Prostate gland (tissue), 2 donors: ENCODE measurements at regions not wholly inside any gene's neighbourhood (a gene's known extent, or its start where the extent isn't known, plus 50 kb on each side); places are given as distances from the start of the nearest gene placed in this dataset.

Experiments
- DNase-seq: peaks from one replicate; pipeline ENCODE4 v3.0.0-alpha.2; 2019; ENCODE audit warnings: low spot score
- H3K27ac ChIP-seq, 2 donors: fragments of 200-600 bp; sonication (generic); 2 replicates each; pipeline ENCODE4 v1.5.1; 2017 to 2019
- H3K27me3 ChIP-seq: fragments of 200-600 bp; sonication (generic); replicated peaks from 2 replicates; pipeline ENCODE4 v1.5.1; 2019; ENCODE audit not compliant: insufficient read depth
- H3K36me3 ChIP-seq, 2 donors: fragments of 200-600 bp; sonication (generic); 1 replicate in 1 of 2; 2 replicates in 1 of 2; pipeline versions ENCODE4 v1.5.1 to v1.8.1; 2017 to 2019
- H3K4me1 ChIP-seq: fragments of 200-600 bp; sonication (generic); replicated peaks from 2 replicates; pipeline ENCODE4 v1.5.1; 2019
- H3K4me3 ChIP-seq, 2 donors: fragments of 200-600 bp; sonication (generic); 2 replicates each; pipeline ENCODE4 v1.5.1; 2017 to 2019
- H3K9me3 ChIP-seq: fragments of 200-600 bp; sonication (generic); 2 replicates; pipeline ENCODE4 v1.5.1; 2017
- POLR2A ChIP-seq: fragments of 450-650 bp; IDR thresholded peaks from one replicate; pipeline ENCODE4 v1.6.1; 2016; ENCODE audit warnings: antibody characterized with exemption, mild to moderate bottlenecking
- POLR2AphosphoS5 ChIP-seq: sonication (generic); formaldehyde crosslinking; IDR thresholded peaks from one replicate; pipeline ENCODE4 v1.6.1; 2017; ENCODE audit warnings: antibody characterized with exemption
- WGBS: methylation state at CpG from one replicate; pipeline ENCODE4 v1.1.5; 2018; 5-methylcytosine and 5-hydroxymethylcytosine counted together
- intact Hi-C: fragments of 100-400 bp; cut with DNase I; formaldehyde crosslinking; loops from one replicate; pipeline ENCODE4 v1.14.2; 2022
- TF ChIP-seq, protein P1 (sequence below), 4 experiments: fragments of 200-600 bp in 2 of 4; fragments of 450-650 bp in 2 of 4; sonication (generic) in 2 of 4; IDR thresholded peaks; 1 replicate in 3 of 4; 2 replicates in 1 of 4; pipeline ENCODE4 v1.5.1; 2016 to 2019; ENCODE audit warnings: antibody characterized with exemption in 4 of 4, mild to moderate bottlenecking in 2 of 4, moderate library complexity in 2 of 4

DNA sequence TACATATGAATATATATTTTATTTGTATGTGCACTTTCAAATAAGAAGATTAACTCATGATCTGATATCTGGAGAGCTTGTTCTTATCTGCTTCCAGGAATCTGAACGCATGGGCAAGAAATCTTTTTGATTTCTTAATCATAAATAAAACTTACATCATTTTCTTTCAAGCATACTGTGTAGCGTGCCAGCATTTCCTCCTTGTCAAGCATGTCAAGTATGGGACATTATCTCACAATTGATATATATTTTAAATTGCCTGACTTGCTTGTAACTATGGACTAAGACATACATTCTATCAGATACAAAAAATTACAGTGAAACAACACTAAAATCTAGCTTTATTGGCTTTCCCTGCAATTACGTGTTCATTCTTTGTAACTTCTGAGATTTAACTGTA, 1128.2 kb downstream of the PLA2G4A start:
- H3K36me3 ChIP-seq, result no peaks in the 10 kb centered on the region
- TF ChIP-seq POLR2AphosphoS5, result no peak
- TF ChIP-seq, protein P1, sequence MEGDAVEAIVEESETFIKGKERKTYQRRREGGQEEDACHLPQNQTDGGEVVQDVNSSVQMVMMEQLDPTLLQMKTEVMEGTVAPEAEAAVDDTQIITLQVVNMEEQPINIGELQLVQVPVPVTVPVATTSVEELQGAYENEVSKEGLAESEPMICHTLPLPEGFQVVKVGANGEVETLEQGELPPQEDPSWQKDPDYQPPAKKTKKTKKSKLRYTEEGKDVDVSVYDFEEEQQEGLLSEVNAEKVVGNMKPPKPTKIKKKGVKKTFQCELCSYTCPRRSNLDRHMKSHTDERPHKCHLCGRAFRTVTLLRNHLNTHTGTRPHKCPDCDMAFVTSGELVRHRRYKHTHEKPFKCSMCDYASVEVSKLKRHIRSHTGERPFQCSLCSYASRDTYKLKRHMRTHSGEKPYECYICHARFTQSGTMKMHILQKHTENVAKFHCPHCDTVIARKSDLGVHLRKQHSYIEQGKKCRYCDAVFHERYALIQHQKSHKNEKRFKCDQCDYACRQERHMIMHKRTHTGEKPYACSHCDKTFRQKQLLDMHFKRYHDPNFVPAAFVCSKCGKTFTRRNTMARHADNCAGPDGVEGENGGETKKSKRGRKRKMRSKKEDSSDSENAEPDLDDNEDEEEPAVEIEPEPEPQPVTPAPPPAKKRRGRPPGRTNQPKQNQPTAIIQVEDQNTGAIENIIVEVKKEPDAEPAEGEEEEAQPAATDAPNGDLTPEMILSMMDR (IDR thresholded peaks at IDR 0.05), result no peak
- TF ChIP-seq POLR2A, result no peak
- no peak overlapping the region for H3K4me3 ChIP-seq
- no peaks in the 10 kb centered on the region for H3K27me3 ChIP-seq
- no peak overlapping the region for H3K27ac ChIP-seq
- H3K9me3 ChIP-seq, result no peaks in the 10 kb centered on the region
- no peak for DNase-seq
- 56% methylated on average over 3 of the region's 3 CpGs for WGBS
- intact Hi-C loops, result no loop called here
- no peaks in the 10 kb centered on the region for H3K4me1 ChIP-seq

DNA sequence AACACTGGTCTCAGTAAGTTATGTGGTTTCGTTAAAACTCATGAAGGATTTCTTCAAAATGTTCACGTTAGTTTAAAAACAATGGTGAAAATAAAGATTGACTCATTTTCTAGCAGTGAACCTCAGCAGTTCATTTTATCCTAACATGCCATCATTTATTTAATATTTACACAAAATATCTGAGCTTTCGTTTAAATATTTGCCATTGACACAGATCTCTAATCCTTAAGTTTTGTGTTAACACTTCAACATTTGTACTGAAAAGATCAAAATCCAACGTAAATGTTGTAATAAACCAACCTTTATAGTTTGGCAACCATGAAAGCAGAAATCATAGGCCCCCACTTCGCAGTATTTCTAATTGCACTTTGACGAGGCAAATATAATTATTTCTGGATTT, 1129.5 kb downstream of the PLA2G4A start:
- 69% methylated on average over 6 of the region's 6 CpGs for WGBS
- intact Hi-C loops, result no loop called here

DNA sequence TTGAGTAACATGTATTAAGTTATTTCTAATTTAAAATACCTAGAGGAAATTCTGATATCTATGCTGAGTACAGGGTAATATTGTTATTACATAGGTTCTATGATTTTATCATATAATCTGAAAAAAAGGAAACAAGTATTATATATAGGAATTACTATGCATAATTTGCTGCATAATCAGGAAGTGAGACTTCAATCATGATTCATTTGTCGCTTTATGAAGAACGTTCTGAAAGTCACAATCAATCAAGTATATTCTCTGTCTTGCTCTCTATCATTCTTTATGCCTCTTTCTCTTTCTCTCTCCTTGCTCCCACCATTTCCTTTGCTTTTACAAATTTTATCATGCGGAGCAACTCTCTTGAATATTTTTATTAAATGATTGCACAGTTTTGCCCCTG, 1130.3 kb downstream of the PLA2G4A start:
- H3K27ac ChIP-seq, result no peak overlapping the region
- no peaks in the 10 kb centered on the region for H3K9me3 ChIP-seq
- no peak overlapping the region for H3K4me3 ChIP-seq
- TF ChIP-seq POLR2A, result no peak
- no peak for TF ChIP-seq POLR2AphosphoS5
- TF ChIP-seq, protein P1 (IDR thresholded peaks at IDR 0.05), result no peak
- WGBS, result 94% methylated on average over 3 of the region's 3 CpGs
- intact Hi-C loops, result no loop called here
- no peak for DNase-seq
- H3K4me1 ChIP-seq, result no peaks in the 10 kb centered on the region
- no peaks in the 10 kb centered on the region for H3K36me3 ChIP-seq
- H3K27me3 ChIP-seq, result no peaks in the 10 kb centered on the region

More for the DNA sequence above, 1129.5 kb downstream of the PLA2G4A start:
- no peak overlapping the region for H3K4me3 ChIP-seq
- H3K4me1 ChIP-seq, result no peaks in the 10 kb centered on the region
- H3K9me3 ChIP-seq, result no peaks in the 10 kb centered on the region
- DNase-seq, result no peak
- no peaks in the 10 kb centered on the region for H3K36me3 ChIP-seq
- no peak overlapping the region for H3K27ac ChIP-seq
- H3K27me3 ChIP-seq, result no peaks in the 10 kb centered on the region
- TF ChIP-seq POLR2AphosphoS5, result no peak

- Histone ChIP-seq H3K4me3 (no peak overlapping the region), H3K36me3 (no peaks in the 10 kb centered on the region), H3K4me1 (no peaks in the 10 kb centered on the region), H3K27me3 (no peaks in the 10 kb centered on the region), H3K27ac (no peak overlapping the region), H3K9me3 (no peaks in the 10 kb centered on the region)
- TF ChIP-seq, protein P1 (IDR thresholded peaks at IDR 0.05), result no peak
- TF ChIP-seq POLR2A, result no peak
- TF ChIP-seq POLR2AphosphoS5, result no peak
- intact Hi-C loops, result no loop called here
- DNase-seq, result no peak
- 86% methylated on average over 3 of the region's 3 CpGs for WGBS
Observed at GRCh38 chr1:187960125-187960638, 1131.4 kb downstream of the PLA2G4A start.

- no peaks in the 10 kb centered on the region for H3K36me3 ChIP-seq
- TF ChIP-seq POLR2AphosphoS5 (no peak), POLR2A (no peak)
- TF ChIP-seq, protein P1 (IDR thresholded peaks at IDR 0.05), result no peak
- no peak for DNase-seq
- H3K4me1 ChIP-seq, result no peaks in the 10 kb centered on the region
- intact Hi-C loops, result no loop called here
- WGBS, result 76% methylated on average over 1 of the region's 1 CpG
- no peak overlapping the region for H3K4me3 ChIP-seq
- H3K27ac ChIP-seq, result no peak overlapping the region
- H3K9me3 ChIP-seq, result no peaks in the 10 kb centered on the region
- no peaks in the 10 kb centered on the region for H3K27me3 ChIP-seq
Observed at GRCh38 chr1:187961895-187962294, 1133.1 kb downstream of the PLA2G4A start.
